Panc1 (cell line): ENCODE measurements at regions not wholly inside any gene's neighbourhood (a gene's known extent, or its start where the extent isn't known, plus 50 kb on each side); places are given as distances from the start of the nearest gene placed in this dataset.
"Not testable (repeated sequence)": the region's sequence is repeated elsewhere in the genome, so short reads cannot be mapped to it uniquely, and the experiment has no call there.

Source experiments
- ATAC-seq: fragments of 200-7000 bp; cut with Tn5 transposase; 2 replicates; pipeline ENCODE4 v1.9.1; 2020; ENCODE audit warnings: mild to moderate bottlenecking, moderate library complexity
- BruUV-seq: library from RNA; stranded (reverse); fragments of 400-500 nt; replicated peaks from 2 replicates; lab custom pipeline; 2021; lab: Mats Ljungman, UMichigan
- CTCF ChIA-PET: fragments of 300-600 bp; sonication (Branson Sonifier 250); formaldehyde crosslinking; loops from one replicate; lab custom pipeline; 2022; ENCODE audit warnings: antibody characterized with exemption; lab: Charles Lee
- POLR2A ChIA-PET: fragments of 300-600 bp; sonication (Branson Sonifier 250); formaldehyde crosslinking; loops from one replicate; lab custom pipeline; 2022; ENCODE audit warnings: antibody characterized with exemption; lab: Charles Lee
- DNase-seq: peaks from one replicate; pipeline ENCODE4 v3.0.0-alpha.2; 2010; ENCODE audit warnings: low read depth, low spot score
- H3K27ac ChIP-seq: 2 replicates; pipeline ENCODE4 v1.5.1; 2011; ENCODE audit warnings: mild to moderate bottlenecking, low read length, inconsistent platforms
- H3K27me3 ChIP-seq: fragments of 200-500 bp; sonication (Bioruptor generic); 2 replicates; pipeline ENCODE4 v1.6.0; 2014; ENCODE audit warnings: low read length, inconsistent platforms; ENCODE audit not compliant: control insufficient read depth, insufficient read depth
- H3K36me3 ChIP-seq: fragments of 200-500 bp; sonication (Bioruptor generic); 2 replicates; pipeline ENCODE4 v1.5.1; 2014; ENCODE audit warnings: inconsistent platforms, mild to moderate bottlenecking, low read length, moderate library complexity; ENCODE audit not compliant: control insufficient read depth, insufficient read depth
- H3K4me1 ChIP-seq: 2 replicates; pipeline ENCODE4 v1.5.1; 2011; ENCODE audit warnings: inconsistent platforms, mild to moderate bottlenecking, low read length, moderate library complexity; ENCODE audit not compliant: control insufficient read depth, insufficient read depth
- H3K4me3 ChIP-seq, 2 experiments: 2 replicates each; pipeline ENCODE4 v1.5.1; 2011 to 2012; ENCODE audit warnings: low read depth in 2 of 2, low read length in 2 of 2, mild to moderate bottlenecking in 2 of 2, inconsistent platforms in 1 of 2, moderate library complexity in 1 of 2
- H3K9me3 ChIP-seq: fragments of 200-500 bp; sonication (Bioruptor generic); 2 replicates; pipeline ENCODE4 v1.5.1; 2014; ENCODE audit warnings: low read depth, mild to moderate bottlenecking, inconsistent platforms, low read length, moderate library complexity; ENCODE audit not compliant: control insufficient read depth, insufficient read depth
- POLR2AphosphoS5 ChIP-seq: IDR thresholded peaks from 2 replicates; pipeline ENCODE4 v1.6.1; 2012; ENCODE audit warnings: mild to moderate bottlenecking, low read depth, low read length, moderate library complexity
- SIN3A ChIP-seq: IDR thresholded peaks from 2 replicates; pipeline ENCODE4 v1.6.1; 2012; ENCODE audit warnings: low read depth, mild to moderate bottlenecking, low read length, moderate library complexity, borderline replicate concordance; ENCODE audit not compliant: insufficient read depth
- TCF7L2 ChIP-seq: IDR thresholded peaks from 2 replicates; pipeline ENCODE4 v1.6.1; 2011; ENCODE audit warnings: mild to moderate bottlenecking, low read depth, low read length, inconsistent platforms
- in situ Hi-C: cut with HindIII; loops from 2 replicates; pipeline ENCODE4 v1.10.0; 2016; ENCODE audit warnings: low sequenced_read_pairs, low pct_unique_long_range_greater_than_20kb
- intact Hi-C: fragments of 100-400 bp; cut with micrococcal nuclease; formaldehyde crosslinking; loops from one replicate; pipeline ENCODE4 v1.10.0; 2022; ENCODE audit not compliant: unreplicated experiment
- TF ChIP-seq, protein P1 (sequence below), 2 experiments: IDR thresholded peaks; 2 replicates each; pipeline ENCODE4 v1.6.1; 2011 to 2012; ENCODE audit warnings: low read depth in 2 of 2, control low read depth in 1 of 2, low read length in 1 of 2, mild to moderate bottlenecking in 1 of 2, moderate library complexity in 1 of 2; ENCODE audit not compliant: insufficient read depth in 1 of 2
- TF ChIP-seq, protein P2 (sequence below): fragments of 450-650 bp; IDR thresholded peaks from 2 replicates; pipeline ENCODE4 v1.5.1; 2017; ENCODE audit warnings: mild to moderate bottlenecking

GRCh38 chr2:236786751-236787150, 217.1 kb downstream of the ACKR3 start:
- ChIA-PET POLR2A (no interaction called here), CTCF (no interaction called here)
- no TSS peak for BruUV-seq
- no peak overlapping the region for H3K4me3 ChIP-seq
- H3K9me3 ChIP-seq: no peaks in the 10 kb centered on the region
- in situ Hi-C loops: no loop called here
- H3K36me3 ChIP-seq: no peaks in the 10 kb centered on the region
- peaks cover 10% of the 10 kb centered on the region for H3K27me3 ChIP-seq
- intact Hi-C loops: no loop called here
- H3K4me1 ChIP-seq: no peaks in the 10 kb centered on the region
- H3K27ac ChIP-seq: no peak overlapping the region
- DNase-seq (no peak), ATAC-seq (no peak)
- TF ChIP-seq, protein P1, sequence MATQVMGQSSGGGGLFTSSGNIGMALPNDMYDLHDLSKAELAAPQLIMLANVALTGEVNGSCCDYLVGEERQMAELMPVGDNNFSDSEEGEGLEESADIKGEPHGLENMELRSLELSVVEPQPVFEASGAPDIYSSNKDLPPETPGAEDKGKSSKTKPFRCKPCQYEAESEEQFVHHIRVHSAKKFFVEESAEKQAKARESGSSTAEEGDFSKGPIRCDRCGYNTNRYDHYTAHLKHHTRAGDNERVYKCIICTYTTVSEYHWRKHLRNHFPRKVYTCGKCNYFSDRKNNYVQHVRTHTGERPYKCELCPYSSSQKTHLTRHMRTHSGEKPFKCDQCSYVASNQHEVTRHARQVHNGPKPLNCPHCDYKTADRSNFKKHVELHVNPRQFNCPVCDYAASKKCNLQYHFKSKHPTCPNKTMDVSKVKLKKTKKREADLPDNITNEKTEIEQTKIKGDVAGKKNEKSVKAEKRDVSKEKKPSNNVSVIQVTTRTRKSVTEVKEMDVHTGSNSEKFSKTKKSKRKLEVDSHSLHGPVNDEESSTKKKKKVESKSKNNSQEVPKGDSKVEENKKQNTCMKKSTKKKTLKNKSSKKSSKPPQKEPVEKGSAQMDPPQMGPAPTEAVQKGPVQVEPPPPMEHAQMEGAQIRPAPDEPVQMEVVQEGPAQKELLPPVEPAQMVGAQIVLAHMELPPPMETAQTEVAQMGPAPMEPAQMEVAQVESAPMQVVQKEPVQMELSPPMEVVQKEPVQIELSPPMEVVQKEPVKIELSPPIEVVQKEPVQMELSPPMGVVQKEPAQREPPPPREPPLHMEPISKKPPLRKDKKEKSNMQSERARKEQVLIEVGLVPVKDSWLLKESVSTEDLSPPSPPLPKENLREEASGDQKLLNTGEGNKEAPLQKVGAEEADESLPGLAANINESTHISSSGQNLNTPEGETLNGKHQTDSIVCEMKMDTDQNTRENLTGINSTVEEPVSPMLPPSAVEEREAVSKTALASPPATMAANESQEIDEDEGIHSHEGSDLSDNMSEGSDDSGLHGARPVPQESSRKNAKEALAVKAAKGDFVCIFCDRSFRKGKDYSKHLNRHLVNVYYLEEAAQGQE (IDR thresholded peaks at IDR 0.05; ENCODE audit: insufficient read depth in 1 of 2, low read depth in 2 of 2, low read length in 1 of 2): no peak
- no peak for TF ChIP-seq SIN3A

GRCh38 chr2:236787376-236787775, 217.8 kb downstream of the ACKR3 start:
- intact Hi-C loops, H3K27ac ChIP-seq, ATAC-seq, H3K36me3 ChIP-seq, POLR2A ChIA-PET, BruUV-seq, H3K9me3 ChIP-seq, H3K4me3 ChIP-seq, H3K27me3 ChIP-seq, H3K4me1 ChIP-seq, DNase-seq, in situ Hi-C loops, CTCF ChIA-PET: not testable (repeated sequence)

- H3K4me3 ChIP-seq: no peak overlapping the region
- H3K36me3 ChIP-seq: no peaks in the 10 kb centered on the region
- no peak overlapping the region for H3K27ac ChIP-seq
- intact Hi-C loops (no loop called here), in situ Hi-C loops (no loop called here)
- no peaks in the 10 kb centered on the region for H3K4me1 ChIP-seq
- POLR2A ChIA-PET: no interaction called here
- TF ChIP-seq SIN3A (no peak), POLR2AphosphoS5 (no peak), TCF7L2 (no peak)
- TF ChIP-seq, protein P1 (IDR thresholded peaks at IDR 0.05; ENCODE audit: insufficient read depth in 1 of 2, low read depth in 2 of 2, low read length in 1 of 2): no peak
- TF ChIP-seq, protein P2, sequence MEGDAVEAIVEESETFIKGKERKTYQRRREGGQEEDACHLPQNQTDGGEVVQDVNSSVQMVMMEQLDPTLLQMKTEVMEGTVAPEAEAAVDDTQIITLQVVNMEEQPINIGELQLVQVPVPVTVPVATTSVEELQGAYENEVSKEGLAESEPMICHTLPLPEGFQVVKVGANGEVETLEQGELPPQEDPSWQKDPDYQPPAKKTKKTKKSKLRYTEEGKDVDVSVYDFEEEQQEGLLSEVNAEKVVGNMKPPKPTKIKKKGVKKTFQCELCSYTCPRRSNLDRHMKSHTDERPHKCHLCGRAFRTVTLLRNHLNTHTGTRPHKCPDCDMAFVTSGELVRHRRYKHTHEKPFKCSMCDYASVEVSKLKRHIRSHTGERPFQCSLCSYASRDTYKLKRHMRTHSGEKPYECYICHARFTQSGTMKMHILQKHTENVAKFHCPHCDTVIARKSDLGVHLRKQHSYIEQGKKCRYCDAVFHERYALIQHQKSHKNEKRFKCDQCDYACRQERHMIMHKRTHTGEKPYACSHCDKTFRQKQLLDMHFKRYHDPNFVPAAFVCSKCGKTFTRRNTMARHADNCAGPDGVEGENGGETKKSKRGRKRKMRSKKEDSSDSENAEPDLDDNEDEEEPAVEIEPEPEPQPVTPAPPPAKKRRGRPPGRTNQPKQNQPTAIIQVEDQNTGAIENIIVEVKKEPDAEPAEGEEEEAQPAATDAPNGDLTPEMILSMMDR: no peak
- DNase-seq (no peak), ATAC-seq (no peak)
- CTCF ChIA-PET: no interaction called here
- no TSS peak for BruUV-seq
- H3K27me3 ChIP-seq: peaks cover 7% of the 10 kb centered on the region; the same call in 1 of the 2 replicates
- H3K9me3 ChIP-seq: no peaks in the 10 kb centered on the region
Observed at GRCh38 chr2:236787885-236788284, 218.3 kb downstream of the ACKR3 start.
